ENCODE measurements at regions not wholly inside any gene's neighbourhood (a gene's known extent, or its start where the extent isn't known, plus 50 kb on each side); places are given as distances from the start of the nearest gene placed in this dataset.

DNA sequence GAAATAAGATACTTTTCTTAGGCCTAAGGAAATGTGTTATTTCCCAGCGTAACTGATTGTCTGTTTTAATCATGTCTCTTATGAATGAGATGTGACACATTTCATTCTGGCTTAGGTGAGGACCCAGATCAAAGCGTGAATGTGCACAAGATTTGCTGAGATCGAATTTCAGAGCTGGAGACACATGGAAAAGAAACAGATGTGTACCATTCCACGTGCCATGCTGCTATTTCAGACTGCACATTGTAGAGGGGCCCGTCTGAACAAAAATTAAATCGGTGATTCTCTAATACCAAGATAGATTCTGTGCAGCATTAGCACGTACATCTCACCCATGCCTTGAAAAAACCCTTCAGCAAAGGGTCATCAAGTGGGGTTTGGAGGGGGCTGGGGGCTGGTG is 290.4 kb downstream of the AACS start:
- DNase-seq (ENCODE audit: low read depth in 2 of 2, low spot score in 1 of 2): no peak

- no peak for DNase-seq (ENCODE audit: low read depth in 2 of 2, low spot score in 1 of 2)
Observed at GRCh38 chr12:125356111-125356510, 290.9 kb downstream of the AACS start.

- no peak for DNase-seq (ENCODE audit: low read depth in 2 of 2, low spot score in 1 of 2)
Observed at GRCh38 chr12:125357561-125357960, 292.3 kb downstream of the AACS start.

GRCh38 chr12:125360540-125360939 is 295.3 kb downstream of the AACS start:
- DNase-seq (ENCODE audit: low read depth in 2 of 2, low spot score in 1 of 2): no peak

- DNase-seq (ENCODE audit: low read depth in 2 of 2, low spot score in 1 of 2): no peak
Observed at GRCh38 chr12:125371033-125371432, 305.8 kb downstream of the AACS start.

GRCh38 chr12:125372085-125372484 is 306.9 kb downstream of the AACS start:
- DNase-seq (ENCODE audit: low read depth in 2 of 2, low spot score in 1 of 2): no peak

GRCh38 chr12:125373375-125373774 is 308.1 kb downstream of the AACS start:
- DNase-seq (ENCODE audit: low read depth in 2 of 2, low spot score in 1 of 2): no peak

DNA sequence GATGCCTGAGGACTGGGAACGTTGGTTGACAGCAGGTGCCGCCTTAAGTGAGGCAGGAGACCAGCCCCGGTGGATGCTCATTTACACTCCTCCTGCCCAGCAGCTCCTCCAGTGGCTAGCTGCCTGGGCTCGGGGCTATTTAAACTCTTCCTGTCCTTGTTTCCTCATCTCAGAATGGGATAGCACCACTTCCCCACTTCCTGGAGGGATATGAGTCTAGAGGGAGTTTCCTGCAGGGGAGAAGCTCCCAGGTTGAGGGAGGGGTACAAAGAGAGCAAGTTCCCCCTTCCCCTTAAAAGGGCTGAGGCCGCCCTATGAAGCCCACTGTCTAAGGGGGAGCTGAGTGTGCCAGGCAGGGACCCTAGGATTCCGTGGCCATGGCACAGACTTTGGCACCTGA is 311.2 kb downstream of the AACS start:
- no peak for DNase-seq (ENCODE audit: low read depth in 2 of 2, low spot score in 1 of 2)

- DNase-seq (ENCODE audit: low read depth in 2 of 2, low spot score in 1 of 2): no peak
Observed at GRCh38 chr12:125377093-125377492, 311.9 kb downstream of the AACS start.

DNA sequence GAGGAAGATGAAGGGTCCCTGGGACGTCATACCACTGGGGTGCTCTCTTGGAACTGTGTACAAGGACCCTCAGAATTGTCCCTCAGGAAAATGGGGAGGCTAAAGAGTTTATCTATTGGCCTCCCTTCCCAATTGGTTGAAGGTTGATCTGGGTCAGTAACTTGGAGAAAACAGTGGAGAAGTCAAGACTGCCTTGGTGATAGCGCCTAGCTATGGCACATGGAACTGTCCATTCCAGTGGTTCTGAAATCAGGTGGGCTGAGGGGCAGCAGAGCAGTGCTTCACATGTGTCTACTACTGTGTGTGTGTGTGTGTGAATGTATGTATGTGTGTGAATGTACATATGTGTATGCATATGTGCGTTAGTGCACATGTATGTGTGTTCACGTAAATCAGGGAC is 316.1 kb downstream of the AACS start:
- no peak for DNase-seq (ENCODE audit: low read depth in 2 of 2, low spot score in 1 of 2)

GRCh38 chr12:125382926-125383325 is 317.7 kb downstream of the AACS start:
- no peak for DNase-seq (ENCODE audit: low read depth in 2 of 2, low spot score in 1 of 2)

DNA sequence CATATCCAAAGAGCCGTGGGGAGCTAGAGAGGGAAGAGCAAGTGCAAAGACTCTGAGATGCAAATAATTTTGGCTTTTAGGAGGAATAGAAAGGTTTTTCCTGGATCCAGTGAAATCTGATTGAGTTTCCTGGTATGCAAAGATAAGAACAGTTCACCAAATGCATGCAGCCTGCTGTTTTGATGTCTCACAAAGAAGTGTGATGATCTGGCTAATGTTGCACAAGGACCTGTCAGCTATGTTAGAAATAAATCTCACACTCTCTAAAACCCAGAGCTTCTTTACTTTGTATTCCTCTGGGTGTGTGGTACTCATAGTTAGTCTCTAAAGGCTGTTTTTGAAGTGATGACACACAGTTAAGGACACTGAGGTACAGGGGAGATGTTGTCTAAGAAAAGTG is 321.4 kb downstream of the AACS start:
- DNase-seq (ENCODE audit: low read depth in 2 of 2, low spot score in 1 of 2): no peak

DNA sequence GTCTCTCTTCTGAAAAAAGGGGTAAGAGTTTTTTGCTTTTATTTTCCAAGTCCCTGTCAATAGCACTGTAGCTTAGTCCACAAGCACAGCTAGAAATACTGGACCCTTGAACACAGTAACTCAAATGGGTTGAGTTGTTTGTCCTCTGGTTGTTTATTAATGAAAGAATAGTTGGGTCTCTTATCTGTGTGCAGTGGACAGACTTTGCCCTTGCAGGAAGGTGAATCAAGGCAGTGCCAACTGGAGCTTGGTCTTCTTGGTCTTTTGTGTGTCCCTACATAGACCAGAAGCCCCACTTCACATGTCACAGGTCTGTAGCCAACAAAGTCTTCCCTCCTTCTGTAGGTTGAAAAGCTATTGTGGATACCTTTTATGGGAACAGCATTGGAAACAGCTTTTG is 322.0 kb downstream of the AACS start:
- DNase-seq (ENCODE audit: low read depth in 2 of 2, low spot score in 1 of 2): no peak

- no peak for DNase-seq (ENCODE audit: low read depth in 2 of 2, low spot score in 1 of 2)
Observed at GRCh38 chr12:125389061-125389697, 323.9 kb downstream of the AACS start.

- DNase-seq (ENCODE audit: low read depth in 2 of 2, low spot score in 1 of 2): no peak
Observed at GRCh38 chr12:125393569-125393968, 328.3 kb downstream of the AACS start.

DNA sequence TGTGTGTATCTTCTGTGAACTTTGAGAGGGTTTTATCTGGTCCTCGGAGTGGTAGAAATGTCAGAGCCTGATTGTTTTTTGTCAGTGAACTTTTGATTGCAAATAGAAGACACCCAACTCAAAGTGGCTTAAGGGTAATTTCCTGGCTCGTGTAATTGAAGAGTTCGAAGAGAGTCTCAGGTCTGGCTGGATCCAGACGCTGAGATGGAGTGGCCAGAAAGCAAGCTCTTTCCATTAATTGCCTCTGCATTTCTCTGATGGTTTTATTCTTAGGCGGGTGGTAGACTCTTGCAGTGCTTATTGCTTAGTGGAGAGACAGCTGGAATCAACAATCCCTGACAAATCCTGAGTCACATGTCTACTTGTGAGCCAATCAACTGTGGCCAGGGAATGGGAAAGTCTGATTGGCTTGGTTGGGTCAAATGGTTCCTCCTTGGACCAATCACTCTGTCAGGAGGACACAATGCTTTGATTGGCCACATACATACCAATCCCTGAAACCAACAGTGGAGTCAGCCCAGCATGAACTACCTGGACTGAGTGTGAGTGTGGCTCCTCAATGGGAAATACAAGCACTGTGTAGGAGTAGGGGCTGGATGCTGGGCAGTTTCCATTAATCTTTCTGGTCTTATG is 330.5 kb downstream of the AACS start:
- DNase-seq (ENCODE audit: low read depth in 2 of 2, low spot score in 1 of 2): no peak

DNA sequence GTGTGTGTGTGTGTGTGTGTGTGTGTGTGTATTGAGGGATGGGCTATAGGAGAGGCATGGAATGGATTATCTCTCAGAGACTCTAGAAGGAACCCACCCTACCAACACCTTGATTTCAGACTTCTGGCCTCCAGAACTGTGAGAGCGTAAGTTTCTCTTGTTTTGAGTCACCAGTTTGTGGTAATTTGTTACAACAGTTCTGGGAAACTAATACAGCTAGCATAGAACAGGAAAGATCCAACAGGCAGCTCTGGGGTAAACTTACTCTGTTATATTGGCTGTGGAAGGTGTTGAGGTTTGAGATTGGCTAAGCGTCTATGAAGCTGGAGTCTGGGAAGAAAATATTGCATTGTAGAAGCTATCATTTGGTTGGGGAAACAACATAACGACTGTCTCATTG is 334.3 kb downstream of the AACS start:
- DNase-seq (ENCODE audit: low read depth in 2 of 2, low spot score in 1 of 2): no peak

DNA sequence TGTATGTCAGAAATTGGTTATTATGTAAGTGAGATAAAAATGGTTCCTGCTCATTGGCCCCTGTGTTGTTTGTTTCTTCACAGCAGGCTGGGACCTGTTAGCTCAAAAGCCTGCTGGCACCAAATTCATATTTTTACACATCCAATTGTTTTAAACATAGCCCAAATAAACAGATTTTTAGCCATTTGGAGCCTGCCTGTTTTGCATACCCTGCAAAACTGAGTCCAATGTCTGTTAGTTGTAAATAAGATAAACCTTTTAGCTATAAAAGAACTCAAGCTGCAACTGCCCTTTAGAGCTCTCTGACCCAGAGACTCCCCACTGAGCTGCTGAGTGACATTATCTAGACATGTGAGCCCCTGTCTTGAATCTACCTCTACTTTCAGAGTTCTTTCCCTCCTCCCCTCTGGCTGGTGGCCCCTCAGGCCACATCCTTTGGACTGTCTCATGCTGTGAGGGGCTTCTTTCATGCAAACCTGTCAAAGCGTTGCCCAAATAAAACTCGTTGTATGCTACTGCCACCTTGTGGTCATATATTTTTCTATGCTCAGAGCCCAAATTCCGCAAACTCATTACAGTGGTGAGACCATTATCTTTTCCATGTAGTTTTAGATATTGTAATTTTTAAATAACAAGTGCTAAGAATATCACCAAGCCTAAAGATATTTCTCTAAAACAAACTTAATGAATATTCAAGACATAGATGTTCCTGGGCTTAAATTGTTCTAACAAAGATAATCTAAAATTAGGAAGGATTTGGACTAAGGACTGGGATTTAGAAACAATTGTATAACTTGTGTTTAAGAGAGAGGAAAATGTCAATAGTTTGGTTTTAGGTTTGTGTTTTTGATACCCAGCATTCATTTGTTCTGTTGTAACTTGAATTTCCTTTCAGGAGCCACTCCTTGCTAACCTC is 337.9 kb downstream of the AACS start:
- DNase-seq (ENCODE audit: low read depth in 2 of 2, low spot score in 1 of 2): no peak

DNA sequence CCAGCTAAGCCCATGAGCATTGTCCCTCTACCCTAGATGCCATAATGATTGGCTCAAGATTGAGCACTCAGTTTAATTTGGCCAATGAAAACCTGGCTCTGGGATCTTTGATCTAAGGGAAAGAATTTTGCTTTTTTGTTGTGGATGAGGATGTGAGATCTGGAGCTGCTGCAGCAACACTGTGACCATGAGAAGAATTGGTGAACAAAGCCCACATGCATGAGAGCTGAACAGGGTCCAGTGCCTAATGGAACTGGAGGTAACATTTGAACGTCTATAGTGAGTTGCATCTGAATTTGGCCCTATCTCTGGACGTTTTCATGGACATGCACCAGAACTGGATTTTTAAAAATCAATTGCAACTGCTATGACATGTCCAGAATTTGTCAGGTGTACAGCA is 338.6 kb downstream of the AACS start:
- no peak for DNase-seq (ENCODE audit: low read depth in 2 of 2, low spot score in 1 of 2)

- no peak for DNase-seq (ENCODE audit: low read depth in 2 of 2, low spot score in 1 of 2)
Observed at GRCh38 chr12:125406131-125406530, 340.9 kb downstream of the AACS start.

DNA sequence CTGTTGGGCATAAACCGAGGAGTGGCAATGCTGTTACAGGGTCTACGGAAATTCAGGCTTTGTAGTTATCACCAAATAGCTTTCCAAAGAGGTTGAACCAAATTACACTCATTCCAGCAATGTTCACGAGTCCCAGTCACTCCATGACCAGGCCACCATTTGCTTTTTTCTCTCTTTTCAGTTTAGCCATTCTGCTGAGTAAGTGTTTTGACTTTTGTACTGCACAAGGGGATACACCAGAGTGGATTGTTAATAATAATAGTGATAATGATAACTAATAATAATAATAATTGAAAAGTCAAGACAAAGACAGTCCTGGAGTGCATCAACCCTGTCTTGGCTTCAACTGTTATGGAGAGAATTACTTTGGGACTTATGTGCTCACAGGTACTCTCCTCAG is 343.5 kb downstream of the AACS start:
- no peak for DNase-seq (ENCODE audit: low read depth in 2 of 2, low spot score in 1 of 2)

DNA sequence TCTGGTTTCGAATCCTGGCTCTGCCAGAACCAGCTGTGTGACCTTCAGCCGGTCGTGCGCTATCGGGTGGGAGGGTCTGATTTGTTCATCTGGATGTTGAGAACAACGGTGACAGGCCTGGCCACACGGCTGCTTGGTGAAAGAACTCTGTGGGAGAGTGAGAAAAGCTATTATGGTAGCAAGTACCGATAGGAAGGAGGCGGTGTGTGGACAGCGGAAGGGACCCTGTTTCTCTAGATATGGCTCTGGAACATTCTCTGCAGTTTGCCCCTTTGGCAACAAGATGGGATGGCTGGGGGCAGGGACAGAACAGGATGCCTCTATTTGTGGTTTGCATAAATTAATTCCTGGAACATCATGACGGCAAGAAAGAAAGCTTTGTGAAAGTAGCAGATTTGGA is 347.3 kb downstream of the AACS start:
- DNase-seq (ENCODE audit: low read depth in 2 of 2, low spot score in 1 of 2): no peak
